CD4-positive, alpha-beta T cell (primary cell): ENCODE measurements at regions not wholly inside any gene's neighbourhood (a gene's known extent, or its start where the extent isn't known, plus 50 kb on each side); places are given as distances from the start of the nearest gene placed in this dataset.

Experiments
- ATAC-seq: fragments of 200-7000 bp; cut with Tn5 transposase; one replicate; pipeline ENCODE4 v1.10.0; 2022; ENCODE audit warnings: mild to moderate bottlenecking; ENCODE audit not compliant: poor library complexity
- CTCF ChIA-PET: fragments of 350-600 bp; sonication (Branson Sonifier 250); formaldehyde crosslinking; loops from one replicate; lab custom pipeline; 2021; ENCODE audit warnings: antibody characterized with exemption, inconsistent platforms; lab: Charles Lee
- POLR2A ChIA-PET: fragments of 350-600 bp; sonication (Branson Sonifier 250); formaldehyde crosslinking; loops from one replicate; lab custom pipeline; 2021; ENCODE audit warnings: antibody characterized with exemption, inconsistent platforms; lab: Charles Lee
- DNase-seq, 14 experiments: peaks; one replicate each; pipeline ENCODE4 v3.0.0-alpha.2; 2013 to 2020; ENCODE audit warnings: mixed read lengths in 2 of 14
- H3K27ac ChIP-seq, 2 donors: one replicate each; pipeline versions ENCODE4 v1.5.1 to v1.7.0; 2013; ENCODE audit warnings: low read length in 2 of 2, low read depth in 1 of 2, mild to moderate bottlenecking in 1 of 2
- H3K27me3 ChIP-seq, 2 experiments: 1 replicate in 1 of 2; 2 replicates in 1 of 2; pipeline versions ENCODE4 v1.6.1 to v1.7.0; 2013; ENCODE audit warnings: low read length in 2 of 2, control low read depth in 1 of 2, mild to moderate bottlenecking in 1 of 2, moderate library complexity in 1 of 2; ENCODE audit not compliant: insufficient read depth in 2 of 2, control insufficient read depth in 1 of 2
- H3K36me3 ChIP-seq: one replicate; pipeline ENCODE4 v1.6.1; 2013; ENCODE audit warnings: low read length, control low read depth; ENCODE audit not compliant: insufficient read depth
- H3K4me1 ChIP-seq: one replicate; pipeline ENCODE4 v1.6.1; 2013; ENCODE audit warnings: low read length, control low read depth; ENCODE audit not compliant: insufficient read depth
- H3K4me3 ChIP-seq: one replicate; pipeline ENCODE4 v1.5.1; 2013; ENCODE audit warnings: mild to moderate bottlenecking, low read length, moderate library complexity
- H3K9me3 ChIP-seq, 2 experiments: 1 replicate in 1 of 2; 2 replicates in 1 of 2; pipeline versions ENCODE4 v1.6.1 to v1.7.0; 2013; ENCODE audit warnings: low read length in 2 of 2, mild to moderate bottlenecking in 2 of 2, control low read depth in 1 of 2, moderate library complexity in 1 of 2; ENCODE audit not compliant: control insufficient read depth in 1 of 2, insufficient read depth in 1 of 2
- H3K27ac Mint-ChIP-seq: one replicate; pipeline ENCODE4 v1.8.0; 2020; ENCODE audit warnings: mixed read lengths
- H3K27me3 Mint-ChIP-seq: one replicate; pipeline ENCODE4 v1.8.0; 2021; ENCODE audit warnings: mixed read lengths
- H3K36me3 Mint-ChIP-seq: one replicate; pipeline ENCODE4 v1.8.0; 2021; ENCODE audit warnings: low read depth, mixed read lengths
- H3K4me1 Mint-ChIP-seq: one replicate; pipeline ENCODE4 v1.8.0; 2021; ENCODE audit warnings: low read depth, mixed read lengths
- H3K4me3 Mint-ChIP-seq: one replicate; pipeline ENCODE4 v1.8.0; 2020; ENCODE audit warnings: mild to moderate bottlenecking, mixed read lengths
- H3K9me3 Mint-ChIP-seq: one replicate; pipeline ENCODE4 v1.8.0; 2020; ENCODE audit warnings: mixed read lengths
- intact Hi-C, 2 experiments: fragments of 100-400 bp; cut with DNase I in 1 of 2; cut with micrococcal nuclease in 1 of 2; formaldehyde crosslinking; loops; one replicate each; pipeline versions ENCODE4 v1.15.1 to v1.9.0; 2023 to 2025; cut with DNase I, micrococcal nuclease
- TF ChIP-seq, protein P1 (sequence below): fragments of 200-600 bp; IDR thresholded peaks from one replicate; pipeline ENCODE4 v1.8.0; 2022; ENCODE audit warnings: antibody characterized with exemption, mild to moderate bottlenecking

DNA sequence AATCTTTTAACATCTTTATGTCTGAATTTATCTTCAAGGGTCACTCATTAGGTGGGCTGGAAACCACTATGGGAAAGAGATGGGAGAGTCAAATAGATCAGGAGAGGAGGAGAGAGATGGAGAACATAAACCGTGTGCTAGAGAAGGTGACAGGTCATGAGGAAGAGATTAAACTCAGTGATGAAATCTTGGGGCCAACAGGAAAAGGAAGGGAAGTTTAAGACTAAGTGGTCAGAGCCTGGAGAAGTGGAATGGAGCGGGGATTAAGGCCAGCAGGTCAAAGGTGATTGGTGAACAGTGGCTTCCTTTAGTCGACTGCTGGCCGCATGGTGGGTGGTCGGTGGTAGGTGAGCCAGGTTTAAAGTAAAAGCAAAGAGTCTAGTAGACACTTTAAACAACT lies 169.3 kb upstream of the IVNS1ABP start:
- ATAC-seq (no peak), DNase-seq (no peak)
- Histone ChIP-seq H3K27me3 (no peaks in the 10 kb centered on the region), H3K36me3 (no peaks in the 10 kb centered on the region), H3K4me3 (no peak overlapping the region), H3K9me3 (no peaks in the 10 kb centered on the region), H3K4me1 (no peaks in the 10 kb centered on the region), H3K27ac (no peak overlapping the region)
- Mint-ChIP-seq H3K4me1 (no peaks in the 10 kb centered on the region), H3K27me3 (no peaks in the 10 kb centered on the region), H3K9me3 (no peaks in the 10 kb centered on the region), H3K36me3 (no peaks in the 10 kb centered on the region), H3K4me3 (no peak overlapping the region), H3K27ac (no peak overlapping the region)
- TF ChIP-seq, protein P1, sequence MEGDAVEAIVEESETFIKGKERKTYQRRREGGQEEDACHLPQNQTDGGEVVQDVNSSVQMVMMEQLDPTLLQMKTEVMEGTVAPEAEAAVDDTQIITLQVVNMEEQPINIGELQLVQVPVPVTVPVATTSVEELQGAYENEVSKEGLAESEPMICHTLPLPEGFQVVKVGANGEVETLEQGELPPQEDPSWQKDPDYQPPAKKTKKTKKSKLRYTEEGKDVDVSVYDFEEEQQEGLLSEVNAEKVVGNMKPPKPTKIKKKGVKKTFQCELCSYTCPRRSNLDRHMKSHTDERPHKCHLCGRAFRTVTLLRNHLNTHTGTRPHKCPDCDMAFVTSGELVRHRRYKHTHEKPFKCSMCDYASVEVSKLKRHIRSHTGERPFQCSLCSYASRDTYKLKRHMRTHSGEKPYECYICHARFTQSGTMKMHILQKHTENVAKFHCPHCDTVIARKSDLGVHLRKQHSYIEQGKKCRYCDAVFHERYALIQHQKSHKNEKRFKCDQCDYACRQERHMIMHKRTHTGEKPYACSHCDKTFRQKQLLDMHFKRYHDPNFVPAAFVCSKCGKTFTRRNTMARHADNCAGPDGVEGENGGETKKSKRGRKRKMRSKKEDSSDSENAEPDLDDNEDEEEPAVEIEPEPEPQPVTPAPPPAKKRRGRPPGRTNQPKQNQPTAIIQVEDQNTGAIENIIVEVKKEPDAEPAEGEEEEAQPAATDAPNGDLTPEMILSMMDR, result no peak
- ChIA-PET POLR2A (no interaction called here), CTCF (interaction anchor here (0.8 to 1.1 kb wide), 2 partner anchors 23 to 93 kb away, joined by 3 read pairs; no protein-coding TSS in a partner anchor)
- intact Hi-C loops, result no loop called here

DNA sequence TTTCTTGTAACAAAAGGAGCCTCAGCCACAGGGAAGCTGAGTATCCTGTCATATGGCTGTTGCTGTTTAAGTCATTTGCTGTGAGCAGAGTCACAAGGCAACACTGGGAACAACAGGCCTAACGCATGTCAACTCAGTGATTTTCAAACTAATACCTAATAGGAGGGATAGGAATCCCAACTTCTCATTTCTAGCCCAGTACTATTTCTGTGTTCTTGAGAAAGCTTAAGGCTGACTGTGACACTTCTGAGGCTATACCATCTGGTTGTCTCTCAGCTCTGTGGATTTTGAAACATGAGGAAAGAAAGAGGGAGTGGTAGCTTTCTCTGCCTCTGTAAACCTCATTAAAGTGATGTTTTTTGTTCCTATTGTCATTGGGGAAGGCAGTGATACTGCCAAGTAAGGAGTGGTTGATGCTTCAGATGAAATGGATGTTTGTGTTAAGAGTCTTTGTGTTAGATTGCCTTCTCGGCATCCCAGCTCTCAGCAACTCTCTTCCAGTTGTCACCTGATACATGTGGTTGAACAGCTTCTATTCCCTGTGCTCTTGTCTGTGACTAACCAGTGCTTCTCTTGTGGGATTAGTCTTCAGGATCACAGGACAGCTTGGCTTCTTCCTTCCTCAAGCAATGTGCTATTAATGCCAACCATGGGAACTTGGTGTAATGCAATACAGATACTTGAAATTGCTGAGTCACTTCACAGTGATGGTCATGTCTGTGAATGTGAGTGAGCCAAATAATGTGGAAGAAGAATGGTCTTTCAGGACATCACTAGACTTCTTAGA lies 166.8 kb upstream of the IVNS1ABP start:
- no peak for ATAC-seq
- Mint-ChIP-seq H3K4me1 (no peaks in the 10 kb centered on the region), H3K36me3 (no peaks in the 10 kb centered on the region), H3K27me3 (no peaks in the 10 kb centered on the region), H3K4me3 (no peak overlapping the region), H3K9me3 (no peaks in the 10 kb centered on the region), H3K27ac (no peak overlapping the region)
- DNase-seq, result peak in 2 of 14 experiments; percentile 24 to 26
- Histone ChIP-seq H3K27ac (no peak overlapping the region), H3K4me1 (no peaks in the 10 kb centered on the region), H3K36me3 (no peaks in the 10 kb centered on the region), H3K27me3 (no peaks in the 10 kb centered on the region), H3K4me3 (no peak overlapping the region), H3K9me3 (no peaks in the 10 kb centered on the region)
- ChIA-PET CTCF (no interaction called here), POLR2A (no interaction called here)
- intact Hi-C loops, result no loop called here
- TF ChIP-seq, protein P1, result no peak

DNA sequence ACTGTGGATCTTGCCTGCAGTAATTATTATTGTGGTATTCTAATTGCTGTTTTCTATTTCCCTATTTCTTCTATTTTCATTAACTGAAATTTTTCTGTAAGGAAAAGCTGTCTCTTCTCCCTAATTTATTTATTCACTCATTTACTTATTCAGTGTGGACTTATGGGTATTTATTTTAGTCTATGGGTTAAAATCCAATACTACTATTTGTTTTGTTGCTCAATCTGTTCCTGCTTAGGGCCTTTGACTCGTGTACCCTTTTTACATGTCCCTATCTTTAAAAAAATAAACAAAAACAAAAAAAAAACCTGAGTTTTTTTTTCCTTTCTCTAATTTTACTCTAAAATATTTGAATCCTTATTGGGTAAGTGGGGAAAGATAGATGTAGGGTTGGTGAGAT lies 166.2 kb upstream of the IVNS1ABP start:
- DNase-seq (no peak), ATAC-seq (no peak)
- H3K4me3 ChIP-seq, result no peak overlapping the region
- Mint-ChIP-seq H3K36me3 (no peaks in the 10 kb centered on the region), H3K4me3 (no peak overlapping the region), H3K27ac (no peak overlapping the region), H3K27me3 (no peaks in the 10 kb centered on the region), H3K9me3 (no peaks in the 10 kb centered on the region), H3K4me1 (no peaks in the 10 kb centered on the region)
- H3K36me3 ChIP-seq, result no peaks in the 10 kb centered on the region
- intact Hi-C loops, result no loop called here
- no peak overlapping the region for H3K27ac ChIP-seq
- ChIA-PET CTCF (no interaction called here), POLR2A (no interaction called here)
- TF ChIP-seq, protein P1, result no peak
- H3K27me3 ChIP-seq, result no peaks in the 10 kb centered on the region
- H3K4me1 ChIP-seq, result no peaks in the 10 kb centered on the region
- H3K9me3 ChIP-seq, result no peaks in the 10 kb centered on the region
